HG03066 (cell line): ENCODE measurements at regions not wholly inside any gene's neighbourhood (a gene's known extent, or its start where the extent isn't known, plus 50 kb on each side); places are given as distances from the start of the nearest gene placed in this dataset.

Experiments used
- ATAC-seq: cut with Tn5 transposase; IDR thresholded peaks from one replicate; pipeline ENCODE4 v1.9.1; 2021; ENCODE audit warnings: low read depth; ENCODE audit not compliant: unreplicated experiment

GRCh38 chr5:33338336-33339110, 102.2 kb upstream of the TARS1 start:
- ATAC-seq = no peak

- ATAC-seq = no peak
Observed at GRCh38 chr5:33339413-33339812, 101.4 kb upstream of the TARS1 start.

- no peak for ATAC-seq
Observed at GRCh38 chr5:33340195-33340594, 100.6 kb upstream of the TARS1 start.

GRCh38 chr5:33341351-33341750, 99.4 kb upstream of the TARS1 start:
- ATAC-seq = no peak

- ATAC-seq = no peak
Observed at GRCh38 chr5:33343676-33344327, 97.0 kb upstream of the TARS1 start.

- ATAC-seq = no peak
Observed at GRCh38 chr5:33346534-33346933, 94.2 kb upstream of the TARS1 start.

- no peak for ATAC-seq
Observed at GRCh38 chr5:33361781-33362180, 79.0 kb upstream of the TARS1 start.

- ATAC-seq = no peak
Observed at GRCh38 chr5:33362915-33363314, 77.8 kb upstream of the TARS1 start.

- ATAC-seq = no peak
Observed at GRCh38 chr5:33363537-33363936, 77.2 kb upstream of the TARS1 start.

GRCh38 chr5:33364406-33364805, 76.4 kb upstream of the TARS1 start:
- ATAC-seq = no peak

GRCh38 chr5:33367416-33367815, 73.3 kb upstream of the TARS1 start:
- no peak for ATAC-seq

GRCh38 chr5:33369485-33370465, 71.0 kb upstream of the TARS1 start:
- no peak for ATAC-seq

- no peak for ATAC-seq
Observed at GRCh38 chr5:33370466-33370859, 70.3 kb upstream of the TARS1 start.

GRCh38 chr5:33371660-33372059, 69.1 kb upstream of the TARS1 start:
- no peak for ATAC-seq

- ATAC-seq = no peak
Observed at GRCh38 chr5:33372721-33373472, 67.9 kb upstream of the TARS1 start.

GRCh38 chr5:33375900-33376299, 64.9 kb upstream of the TARS1 start:
- ATAC-seq = no peak

GRCh38 chr5:33379757-33380156, 61.0 kb upstream of the TARS1 start:
- no peak for ATAC-seq

GRCh38 chr5:33381243-33381642, 59.5 kb upstream of the TARS1 start:
- no peak for ATAC-seq
